ENCODE measurements at regions not wholly inside any gene's neighbourhood (a gene's known extent, or its start where the extent isn't known, plus 50 kb on each side); places are given as distances from the start of the nearest gene placed in this dataset.

GRCh38 chr20:11044561-11044960, 370.8 kb upstream of the JAG1 start:
- POLR2A ChIA-PET = no interaction called here
- H3K79me2 ChIP-seq (ENCODE audit: insufficient read depth, low read length) = no peaks in the 10 kb centered on the region
- no peak overlapping the region for H3K4me2 ChIP-seq (ENCODE audit: low read depth, low read length)
- 6% methylated on average over 6 of the region's 6 CpGs for WGBS (ENCODE audit: low lambda C conversion rate)
- H3K27ac ChIP-seq (ENCODE audit: extremely low read length, insufficient read depth, low read length) = no peak overlapping the region
- intact Hi-C loops (cut with micrococcal nuclease; ENCODE audit: unreplicated experiment) (no loop called here), in situ Hi-C loops (cut with HindIII; ENCODE audit: extremely low pct_ligation_motif_present, low pct_unique_long_range_greater_than_20kb) (no loop called here)
- H4K20me1 ChIP-seq (ENCODE audit: insufficient read depth, low read length) = no peaks in the 10 kb centered on the region
- peaks cover 6% of the 10 kb centered on the region; the same call in 1 of the 2 replicates for H3K4me1 ChIP-seq (ENCODE audit: insufficient read depth, low read length)
- BruUV-seq (replicated peaks) = no TSS peak
- H3K9me3 ChIP-seq (ENCODE audit: low read length) = no peaks in the 10 kb centered on the region
- ATAC-seq (no peak), FAIRE-seq (no peak), DNase-seq (ENCODE audit: low spot score) (no peak)
- no peaks in the 10 kb centered on the region for H3K36me3 ChIP-seq (replicated peaks in 1 of 2; ENCODE audit: control insufficient read depth in 1 of 2, insufficient read depth in 2 of 2, low read length in 2 of 2)
- TF ChIP-seq HOXA9 (CRISPR knock-in tag; IDR thresholded peaks at IDR 0.05; ENCODE audit: borderline replicate concordance) (no peak), RFX3 (CRISPR knock-in tag; IDR thresholded peaks at IDR 0.05) (no peak), ZBTB42 (CRISPR knock-in tag; IDR thresholded peaks at IDR 0.05) (no peak), ZNF597 (CRISPR knock-in tag; IDR thresholded peaks at IDR 0.05) (no peak), ZNF460 (CRISPR knock-in tag; IDR thresholded peaks at IDR 0.05; ENCODE audit: borderline replicate concordance) (no peak), HNRNPH1 (optimal IDR thresholded peaks at IDR 0.05; ENCODE audit: low read depth, low read length) (no peak), E2F1 (CRISPR knock-in tag; IDR thresholded peaks at IDR 0.05) (no peak)
- CTCF ChIA-PET (ENCODE audit: low intra/inter-chr PET ratio, low total read pairs) = no interaction called here
- H3K27me3 ChIP-seq (ENCODE audit: control insufficient read depth in 1 of 2, insufficient read depth in 2 of 2, low read length in 2 of 2) = no peaks in the 10 kb centered on the region
- no peak overlapping the region for H2AFZ ChIP-seq (ENCODE audit: low read length)
- H3K4me3 ChIP-seq (replicated peaks in 1 of 3; ENCODE audit: insufficient read depth in 1 of 3, low read depth in 2 of 3, low read length in 3 of 3) = no peak overlapping the region
- H3K9ac ChIP-seq (ENCODE audit: insufficient read depth, low read depth, low read length) = no peak overlapping the region
